ENCODE measurements at regions not wholly inside any gene's neighbourhood (a gene's known extent, or its start where the extent isn't known, plus 50 kb on each side); places are given as distances from the start of the nearest gene placed in this dataset.

DNA sequence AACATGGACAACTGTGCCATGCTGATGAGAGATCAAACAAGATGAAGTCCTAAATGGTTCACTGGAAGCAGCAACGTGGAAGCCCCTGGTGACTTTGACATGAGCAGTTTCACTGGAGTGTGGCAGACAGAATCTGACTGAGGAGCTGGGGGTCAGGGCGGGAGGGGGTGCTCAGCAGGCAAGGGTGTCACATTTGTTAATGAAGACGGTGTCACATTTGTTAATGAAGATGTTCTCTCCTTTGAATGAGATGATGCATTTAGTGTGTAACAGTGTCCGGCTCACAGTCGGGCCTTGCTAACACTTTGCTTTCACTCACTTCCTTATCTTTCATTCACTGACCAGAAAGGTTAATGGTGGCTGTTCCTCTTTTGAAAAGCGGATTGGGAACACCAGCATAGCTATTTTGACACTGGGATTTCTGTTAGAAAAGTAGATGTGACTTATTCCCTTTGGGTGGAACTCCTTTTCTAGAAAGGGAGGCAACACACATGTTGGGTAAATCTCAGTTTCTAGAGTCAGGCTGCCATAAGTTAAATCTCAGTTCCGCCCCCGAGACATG, 693.7 kb downstream of the UQCRFS1 start:
- no peak for DNase-seq (ENCODE audit: low read depth in 1 of 2, low spot score in 1 of 2)

DNA sequence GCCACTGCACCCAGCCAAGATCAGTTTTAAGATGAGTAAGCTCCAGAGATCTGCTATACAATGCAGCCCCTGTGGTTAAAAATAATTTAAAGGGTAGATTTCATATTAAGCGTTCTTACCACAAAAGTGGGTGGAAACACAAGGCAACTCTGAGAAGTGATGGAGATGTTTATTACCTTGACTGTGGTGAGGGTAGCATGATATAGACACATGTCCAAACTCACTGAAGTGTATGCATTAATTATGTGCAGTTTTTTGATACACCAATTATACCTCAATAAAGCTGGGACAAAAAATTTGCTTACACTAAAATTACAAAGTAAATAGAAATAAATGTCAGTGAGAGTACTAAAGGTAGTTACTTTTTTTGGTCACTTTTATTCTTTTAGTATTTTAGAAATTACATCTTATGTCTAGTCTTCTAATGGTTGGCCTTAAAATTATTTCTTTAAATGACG, 696.5 kb downstream of the UQCRFS1 start:
- no peak for DNase-seq (ENCODE audit: low read depth in 1 of 2, low spot score in 1 of 2)

DNA sequence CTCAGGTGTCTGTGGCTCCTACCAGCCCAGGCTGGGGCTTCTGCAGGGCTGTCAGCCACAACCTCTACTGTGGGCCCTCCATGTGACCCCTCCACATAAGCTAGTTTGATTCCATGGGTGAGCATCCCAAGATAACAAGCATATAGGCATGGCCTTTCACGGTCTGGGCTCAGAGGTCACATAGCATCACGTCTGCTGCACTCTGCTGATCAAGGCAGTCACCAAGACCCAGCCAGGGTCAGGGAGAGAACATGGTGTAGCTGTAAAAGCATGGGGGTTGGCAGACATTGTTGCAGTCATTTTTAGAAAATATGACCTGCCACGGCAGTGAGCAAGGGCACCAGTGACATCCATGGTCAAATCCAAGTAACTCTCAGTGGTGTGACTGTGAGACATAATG, 698.8 kb downstream of the UQCRFS1 start:
- DNase-seq (ENCODE audit: low read depth in 1 of 2, low spot score in 1 of 2) = no peak

DNA sequence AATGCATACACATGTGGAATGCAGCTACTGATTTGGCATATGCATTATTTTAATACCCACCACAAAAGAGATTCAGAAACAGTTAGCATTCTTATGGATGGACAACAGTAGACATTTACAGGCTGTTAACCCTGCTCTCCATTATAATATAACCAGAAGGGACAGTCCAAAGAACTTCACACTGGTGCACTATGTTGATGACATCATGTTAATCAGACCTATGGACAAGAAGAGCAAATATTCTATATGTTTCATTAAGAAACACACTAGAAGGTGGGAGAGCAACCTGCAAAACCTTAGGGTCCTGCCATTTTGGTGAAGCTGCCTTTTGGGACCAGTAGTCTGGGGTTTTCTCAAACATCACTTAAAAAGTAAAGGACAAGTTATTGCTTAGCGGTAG, 701.3 kb downstream of the UQCRFS1 start:
- no peak for DNase-seq (ENCODE audit: low read depth in 1 of 2, low spot score in 1 of 2)

DNA sequence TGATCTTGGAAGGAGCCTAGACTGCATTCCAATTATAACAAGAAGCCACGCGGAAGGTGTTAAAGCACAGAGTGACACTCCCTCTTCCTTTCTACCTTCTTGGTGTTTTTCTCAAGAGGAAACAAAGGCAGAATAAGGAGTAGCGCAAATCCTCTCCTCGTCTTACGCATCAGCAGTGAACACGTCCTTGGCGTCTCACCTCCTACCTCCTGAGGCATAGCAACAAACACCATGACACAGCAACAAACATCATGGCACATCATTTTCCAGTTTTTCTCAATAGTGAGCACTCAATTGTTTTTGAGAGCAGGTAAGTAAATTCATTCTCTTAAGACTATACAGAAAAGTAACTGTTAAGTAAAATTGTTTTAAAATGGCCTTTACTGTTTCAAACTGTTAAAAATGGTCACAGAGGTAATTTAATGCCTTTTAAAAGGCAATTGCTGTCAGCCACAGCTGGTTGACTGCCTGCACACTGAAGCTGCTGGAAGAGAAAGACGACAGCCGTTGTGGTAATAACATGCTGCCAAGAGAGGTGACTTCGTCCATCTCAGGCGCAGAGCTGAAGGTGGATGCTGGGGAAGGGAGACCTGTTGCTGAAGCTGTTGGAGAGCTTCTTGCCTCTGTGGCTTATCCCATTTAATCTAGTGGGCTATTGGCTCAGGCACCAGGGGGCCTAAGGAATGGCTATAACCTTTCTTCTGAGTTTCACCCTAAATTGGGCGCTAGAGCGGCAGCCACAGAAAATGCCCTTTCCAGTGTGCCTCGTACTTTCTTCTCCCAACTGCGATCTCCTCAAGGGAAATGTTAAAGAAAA, 703.7 kb downstream of the UQCRFS1 start:
- DNase-seq (ENCODE audit: low read depth in 1 of 2, low spot score in 1 of 2) = no peak

DNA sequence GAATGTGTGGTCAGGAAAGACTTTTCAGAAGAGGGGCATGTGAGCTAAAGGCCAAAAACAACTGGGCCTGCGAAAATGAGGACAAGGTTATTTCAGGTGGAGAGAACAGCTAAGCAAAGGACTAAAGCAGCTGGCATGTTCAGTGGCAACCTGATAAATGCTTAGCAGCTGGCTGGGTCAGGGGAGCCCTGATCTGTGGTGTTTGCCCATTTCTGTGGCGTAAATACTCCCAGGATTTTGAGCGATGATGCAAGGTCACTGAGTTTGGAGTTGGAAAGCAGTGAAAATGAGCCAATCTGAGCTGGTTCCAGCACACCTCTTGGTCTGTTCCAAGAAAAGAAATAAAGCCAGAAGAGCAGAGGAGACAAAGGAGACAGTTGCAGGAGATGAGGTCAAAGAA, 704.3 kb downstream of the UQCRFS1 start:
- no peak for DNase-seq (ENCODE audit: low read depth in 1 of 2, low spot score in 1 of 2)

DNA sequence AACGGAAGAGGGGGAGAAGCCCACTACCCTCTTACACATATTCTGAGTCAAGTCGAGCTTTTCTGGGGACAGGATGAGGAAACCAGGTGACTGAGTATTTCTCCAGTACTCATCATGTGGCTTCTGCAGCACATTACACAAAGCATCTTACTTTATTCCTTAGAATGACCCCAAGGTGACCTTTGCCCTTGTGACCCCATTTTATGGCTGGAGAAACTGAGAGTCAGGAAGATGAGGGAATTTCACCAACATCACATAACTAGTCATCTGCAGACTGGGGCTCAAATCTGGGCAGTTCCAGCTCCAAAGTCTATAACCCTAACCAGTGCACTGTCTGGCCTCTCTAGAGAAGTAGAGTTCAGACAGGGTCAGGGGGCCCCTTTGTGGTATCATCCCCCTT, 707.0 kb downstream of the UQCRFS1 start:
- no peak for DNase-seq (ENCODE audit: low read depth in 1 of 2, low spot score in 1 of 2)

DNA sequence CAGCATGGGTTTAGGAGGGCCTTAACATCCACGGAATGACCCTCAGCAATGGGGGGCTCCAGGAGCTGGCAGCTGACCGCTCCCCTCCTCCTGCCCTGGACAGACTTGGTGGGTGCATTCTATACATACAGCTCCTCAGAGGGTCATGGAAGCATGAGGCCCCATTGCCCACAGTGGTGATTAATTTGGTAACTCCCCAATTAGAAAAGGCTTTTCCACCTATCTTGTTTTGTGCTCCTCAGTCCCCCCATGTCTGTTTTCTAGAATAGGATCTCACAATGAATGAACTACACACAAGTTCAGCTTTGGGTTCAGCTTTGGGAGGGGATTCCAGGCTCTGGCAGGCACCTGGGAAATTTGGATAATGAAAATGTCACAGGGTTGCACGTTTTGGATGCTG, 707.8 kb downstream of the UQCRFS1 start:
- no peak for DNase-seq (ENCODE audit: low read depth in 1 of 2, low spot score in 1 of 2)

DNA sequence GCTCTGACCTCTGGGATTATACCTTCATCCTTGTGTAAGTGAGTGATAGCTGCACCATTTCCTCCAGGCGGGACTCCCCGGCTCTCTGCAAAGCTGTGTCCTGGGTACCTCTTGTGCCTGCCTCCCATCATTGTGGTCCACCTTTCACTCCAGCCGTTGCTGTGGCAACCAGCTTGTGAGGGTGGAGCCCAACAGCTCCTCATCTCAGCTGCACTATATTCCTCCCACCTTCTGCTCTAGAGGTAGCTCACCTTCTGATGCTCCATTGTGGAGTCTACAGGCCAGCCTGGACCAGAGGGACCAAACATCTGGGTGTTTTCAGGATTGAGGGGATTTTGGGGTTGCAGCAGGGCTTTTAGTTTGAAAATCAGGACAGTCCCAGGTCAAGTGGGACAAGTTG, 708.2 kb downstream of the UQCRFS1 start:
- DNase-seq (ENCODE audit: low read depth in 1 of 2, low spot score in 1 of 2) = no peak

DNA sequence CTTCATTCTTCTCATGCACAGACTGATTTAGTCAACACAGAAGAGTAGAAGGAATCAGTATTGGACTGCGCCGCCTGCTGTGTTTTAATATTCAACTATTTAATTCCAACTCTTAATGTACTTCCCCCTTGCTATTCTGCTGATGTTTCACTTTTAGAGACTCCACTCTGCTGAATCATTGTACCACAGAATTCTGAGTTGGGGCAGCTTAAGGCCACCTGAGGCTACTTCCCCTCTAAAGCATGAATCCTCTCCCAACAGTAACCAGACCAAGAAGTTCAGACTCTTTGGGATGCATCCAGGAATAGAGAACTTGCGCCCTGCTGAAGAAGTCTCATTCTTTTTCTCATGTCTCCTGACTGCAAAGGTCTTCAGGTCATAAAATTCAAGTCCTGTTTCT, 708.8 kb downstream of the UQCRFS1 start:
- DNase-seq (ENCODE audit: low read depth in 1 of 2, low spot score in 1 of 2) = no peak

DNA sequence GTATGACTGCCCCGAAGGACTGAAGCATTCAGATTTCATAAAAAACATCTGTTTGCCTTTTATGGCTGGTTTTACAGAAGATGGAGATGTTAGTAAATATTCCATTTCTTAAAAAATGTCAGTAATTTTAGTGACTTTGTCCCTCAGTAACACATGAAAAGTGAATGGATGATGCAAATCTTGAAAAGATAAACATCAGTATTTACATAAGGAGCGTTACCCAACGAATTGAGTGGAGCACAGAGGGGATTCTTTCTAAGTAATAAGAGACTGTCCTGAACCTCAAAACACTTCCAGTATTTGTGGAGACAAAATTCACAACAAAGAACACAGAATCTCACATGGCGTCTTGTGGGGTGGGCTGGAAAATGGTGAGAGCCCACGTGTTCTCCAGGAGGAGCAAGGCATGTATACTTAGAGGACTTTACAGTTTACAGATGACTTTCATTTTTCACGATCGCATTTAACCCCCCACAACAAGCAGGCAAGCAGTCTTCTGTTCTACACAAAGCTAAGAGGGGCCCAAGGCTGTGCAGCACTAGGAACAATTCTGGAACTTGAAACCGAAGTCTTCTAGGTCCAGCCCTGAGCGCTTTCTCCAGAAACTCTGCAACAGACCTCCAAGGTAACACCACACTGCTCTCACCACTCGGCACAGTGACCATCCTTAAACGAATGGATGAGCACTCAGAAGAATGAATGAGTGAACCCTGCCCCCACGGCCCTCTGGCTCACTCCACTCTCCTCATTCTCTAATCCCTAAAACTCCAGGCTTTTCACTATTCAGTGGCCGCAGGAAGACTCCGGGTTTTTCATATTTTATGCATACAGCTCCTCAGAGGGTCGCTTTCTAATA, 709.8 kb downstream of the UQCRFS1 start:
- no peak for DNase-seq (ENCODE audit: low read depth in 1 of 2, low spot score in 1 of 2)

DNA sequence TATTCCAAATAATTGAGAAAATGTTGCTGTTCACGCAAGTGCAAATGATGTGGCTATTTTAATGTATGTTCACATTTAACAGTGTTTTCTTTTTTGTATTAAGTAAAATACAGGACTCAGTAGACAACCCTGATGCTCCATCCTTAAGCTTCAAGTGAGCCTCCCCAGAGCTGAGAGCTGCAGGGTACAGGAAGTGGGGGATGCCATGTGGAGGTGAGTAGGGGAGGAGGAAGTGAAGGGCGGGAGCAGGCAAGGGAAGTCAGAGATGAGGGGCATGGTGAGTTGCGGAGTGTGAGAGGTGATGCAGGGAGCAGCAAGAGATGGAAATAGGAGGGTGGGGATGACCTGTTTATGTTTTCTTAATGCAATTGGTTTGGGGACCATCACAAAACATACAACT, 711.0 kb downstream of the UQCRFS1 start:
- no peak for DNase-seq (ENCODE audit: low read depth in 1 of 2, low spot score in 1 of 2)

DNA sequence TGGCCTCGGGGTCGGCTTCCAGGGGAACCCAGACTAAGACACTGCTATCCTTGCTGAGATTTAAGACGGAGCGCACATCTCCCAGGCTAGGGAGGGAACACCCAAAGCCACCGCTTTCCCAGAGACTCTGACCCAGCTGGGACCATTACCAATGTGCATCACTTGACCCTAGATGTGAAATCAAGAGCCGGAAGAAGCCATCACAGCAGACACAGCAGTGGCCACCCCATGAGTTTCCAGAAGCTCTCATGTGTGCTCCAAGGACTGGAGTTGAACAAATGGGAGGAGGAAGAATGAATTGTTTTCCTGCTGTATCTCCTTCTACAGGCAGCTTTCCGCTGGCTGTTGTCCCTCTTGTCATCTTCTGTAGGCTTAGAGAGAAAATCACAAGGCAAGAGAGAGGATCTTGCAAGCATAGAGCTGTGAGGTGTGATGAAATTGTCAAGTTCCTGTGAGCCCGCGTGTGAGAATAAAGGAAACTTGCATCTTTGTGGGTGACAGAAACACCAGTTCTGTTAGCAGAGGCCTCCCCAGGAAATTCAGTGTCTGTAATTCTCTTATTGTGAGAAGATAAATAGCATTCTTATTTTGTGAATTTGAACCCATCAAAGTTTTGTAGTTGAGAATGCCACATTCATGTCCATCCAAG, 711.8 kb downstream of the UQCRFS1 start:
- DNase-seq (ENCODE audit: low read depth in 1 of 2, low spot score in 1 of 2) = no peak

DNA sequence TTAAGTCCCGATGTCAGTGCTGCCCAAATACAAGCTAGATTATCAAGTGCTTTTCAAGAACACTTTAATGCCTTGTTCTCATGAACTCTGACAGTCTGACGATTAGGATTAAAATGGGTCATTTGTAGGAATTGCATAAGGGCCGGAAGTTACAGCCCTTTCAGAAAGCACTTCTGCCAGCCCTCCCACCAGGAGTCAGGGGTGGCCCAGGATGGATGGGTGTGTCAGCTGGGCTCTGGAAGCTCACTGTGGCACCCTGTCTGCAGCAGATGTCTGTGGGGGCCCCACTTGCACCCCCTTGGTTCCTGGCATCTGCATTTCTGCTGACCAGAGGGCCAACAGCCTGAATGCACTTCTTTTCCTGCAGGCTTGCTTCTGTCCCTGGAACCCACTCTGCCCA, 712.7 kb downstream of the UQCRFS1 start:
- DNase-seq (ENCODE audit: low read depth in 1 of 2, low spot score in 1 of 2) = no peak

DNA sequence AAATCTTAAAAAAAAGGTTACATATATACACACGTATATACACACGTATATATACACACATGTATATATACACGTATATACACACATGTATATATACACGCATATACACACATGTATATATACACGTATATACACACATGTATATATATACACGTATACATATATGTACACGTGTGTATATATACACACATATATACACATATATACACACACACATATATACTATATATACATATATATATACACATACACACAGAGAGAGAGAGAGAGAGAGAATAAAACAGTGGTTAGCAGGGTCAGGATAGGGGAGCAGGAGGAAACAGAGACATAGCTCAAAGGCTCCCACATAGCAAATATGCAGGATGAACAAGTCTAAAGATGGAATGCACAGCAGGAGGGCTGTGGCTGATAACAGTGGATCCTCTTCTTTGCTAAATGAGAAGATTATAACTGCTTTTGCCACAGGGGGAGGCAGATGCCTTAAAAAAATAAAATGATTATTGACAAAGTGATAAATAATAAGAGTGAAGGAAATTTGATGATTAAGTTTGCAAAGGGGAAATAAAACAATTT, 714.5 kb downstream of the UQCRFS1 start:
- DNase-seq (ENCODE audit: low read depth in 1 of 2, low spot score in 1 of 2) = no peak

DNA sequence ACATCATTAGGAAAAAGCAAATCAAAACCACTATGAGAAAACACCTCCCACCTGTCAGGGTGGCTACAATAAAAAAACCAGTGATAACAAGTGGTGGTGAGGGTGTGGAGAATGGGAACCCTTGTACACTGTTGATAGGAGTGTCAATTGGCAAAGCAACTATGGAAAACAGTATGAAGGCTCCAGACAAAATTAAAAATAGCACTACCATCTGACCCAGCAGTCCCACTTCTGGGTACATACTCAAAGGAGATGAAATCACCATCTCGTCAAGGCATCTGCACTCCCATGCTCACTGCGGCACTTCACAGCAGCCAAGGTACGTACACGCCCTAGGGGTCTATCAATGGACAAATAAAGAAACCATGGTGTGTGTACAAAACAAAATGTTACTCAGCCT, 715.1 kb downstream of the UQCRFS1 start:
- DNase-seq (ENCODE audit: low read depth in 1 of 2, low spot score in 1 of 2) = no peak

DNA sequence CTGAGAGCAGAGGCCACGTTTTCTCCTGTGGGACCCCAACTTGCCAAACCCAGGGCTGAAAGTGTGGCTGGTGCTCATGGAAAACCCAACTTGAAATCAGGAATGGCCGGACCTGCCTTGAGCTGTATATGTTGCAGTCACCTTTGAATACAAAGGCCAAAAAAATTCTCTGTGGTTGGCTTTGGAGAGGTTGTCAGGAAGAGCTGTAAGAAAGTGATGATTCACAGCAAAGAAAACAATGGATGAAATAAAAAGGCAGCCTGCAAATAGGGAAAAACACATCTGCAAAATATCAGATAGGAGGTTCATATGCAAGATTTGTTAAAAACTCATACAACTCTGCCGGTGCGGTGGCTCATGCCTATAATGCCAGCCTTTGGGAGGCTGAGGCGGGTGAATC, 715.8 kb downstream of the UQCRFS1 start:
- DNase-seq (ENCODE audit: low read depth in 1 of 2, low spot score in 1 of 2) = no peak

DNA sequence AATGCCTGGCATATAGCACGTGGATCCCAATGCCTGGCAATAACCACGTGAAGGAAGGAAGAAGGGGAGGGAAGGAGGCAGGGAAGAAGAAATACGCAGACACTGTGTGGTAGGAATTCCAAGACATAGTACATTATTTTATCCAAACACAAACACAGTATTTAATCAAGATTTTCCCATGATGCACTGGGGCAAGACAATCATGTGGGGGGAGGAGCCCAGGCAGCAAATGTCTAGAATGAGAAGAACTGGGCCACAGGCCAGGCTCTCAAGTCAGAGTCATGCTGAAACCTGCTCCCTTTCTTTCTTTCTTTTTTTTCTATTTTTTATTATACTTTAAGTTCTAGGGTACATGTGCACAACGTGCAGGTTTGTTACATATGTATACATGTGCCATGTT, 717.9 kb downstream of the UQCRFS1 start:
- no peak for DNase-seq (ENCODE audit: low read depth in 1 of 2, low spot score in 1 of 2)

DNA sequence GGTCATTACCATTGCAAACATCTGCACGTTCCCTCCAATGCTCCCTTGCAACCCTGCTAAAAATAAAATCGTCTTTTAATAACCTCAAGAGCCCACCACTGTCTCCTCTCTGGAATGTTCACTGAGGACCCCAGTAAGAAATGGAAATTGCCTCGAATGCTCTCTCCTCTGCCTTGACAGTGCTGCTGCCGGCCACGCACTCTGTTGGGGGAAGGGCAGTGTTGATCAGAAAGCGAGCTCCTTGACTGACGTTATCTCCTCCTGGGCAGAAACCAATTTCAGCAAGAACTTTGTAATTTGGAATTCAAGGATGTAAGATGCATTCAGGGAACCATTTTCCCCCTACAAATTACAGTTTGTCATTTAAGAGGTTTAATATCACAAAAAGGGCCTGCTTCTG, 718.5 kb downstream of the UQCRFS1 start:
- DNase-seq (ENCODE audit: low read depth in 1 of 2, low spot score in 1 of 2) = no peak

DNA sequence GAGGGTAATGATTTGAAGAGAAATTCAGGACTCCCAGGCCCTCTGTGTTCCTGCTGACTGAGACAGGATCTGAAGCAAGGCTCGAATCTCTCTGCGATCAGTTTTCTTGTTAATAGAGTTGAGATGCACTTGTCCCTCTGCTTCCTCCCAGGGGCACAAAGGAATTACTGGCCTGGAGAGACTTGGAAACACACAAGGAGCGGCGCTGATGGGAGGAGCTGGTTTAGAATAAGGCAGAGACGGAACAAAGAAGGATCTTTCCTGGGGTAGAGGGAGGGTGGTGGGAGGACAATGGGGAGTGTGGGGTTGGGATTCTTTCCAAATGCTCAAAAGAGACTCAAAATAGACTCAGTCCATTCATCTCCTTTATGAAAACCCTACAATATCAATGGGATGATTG, 719.1 kb downstream of the UQCRFS1 start:
- no peak for DNase-seq (ENCODE audit: low read depth in 1 of 2, low spot score in 1 of 2)

DNA sequence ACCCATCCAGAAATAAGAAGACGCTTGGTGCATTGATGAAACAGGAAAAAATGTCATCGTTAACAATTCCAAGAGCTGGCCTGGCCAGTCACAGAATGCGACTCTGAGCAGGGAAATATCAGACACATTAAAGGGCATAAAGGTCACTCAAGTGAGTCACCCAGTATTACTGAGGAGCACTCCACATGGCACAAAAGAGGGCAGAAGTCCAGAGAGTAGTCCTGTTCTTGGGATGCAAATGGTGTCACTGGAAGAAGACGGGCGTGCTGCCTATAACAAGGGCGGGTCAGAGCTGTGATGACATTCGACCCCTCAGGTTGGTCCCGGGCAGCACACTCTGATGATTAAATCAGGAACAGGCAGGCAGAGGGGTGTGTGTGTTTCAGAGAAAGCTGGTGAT, 720.3 kb downstream of the UQCRFS1 start:
- DNase-seq (ENCODE audit: low read depth in 1 of 2, low spot score in 1 of 2) = no peak
